H1 (cell line): ENCODE measurements at regions not wholly inside any gene's neighbourhood (a gene's known extent, or its start where the extent isn't known, plus 50 kb on each side); places are given as distances from the start of the nearest gene placed in this dataset.

Experiments
- CTCF ChIA-PET: fragments of 300-600 bp; sonication (Branson Sonifier 250); formaldehyde crosslinking; loops from one replicate; lab custom pipeline; 2021; ENCODE audit not compliant: partially characterized antibody; lab: Charles Lee
- POLR2A ChIA-PET: fragments of 300-600 bp; sonication (Branson Sonifier 250); formaldehyde crosslinking; loops from one replicate; lab custom pipeline; 2021; ENCODE audit warnings: inconsistent platforms; ENCODE audit not compliant: partially characterized antibody; lab: Charles Lee
- DNase-seq, 2 experiments: peaks; one replicate each; pipeline versions ENCODE4 v3.0.0 to v3.0.0-alpha.2; 2010 to 2022; ENCODE audit warnings: low spot score in 2 of 2, low read depth in 1 of 2, mixed read lengths in 1 of 2
- FAIRE-seq: peaks from 2 replicates; lab custom pipeline; 2011; peaks lifted over from hg19 to GRCh38; lab: Jason Lieb, UNC
- H2AFZ ChIP-seq: 2 replicates; pipeline ENCODE4 v1.8.1; 2012; ENCODE audit warnings: low read length, inconsistent platforms
- H2AK5ac ChIP-seq: 2 replicates; pipeline ENCODE4 v1.6.1; 2013; ENCODE audit warnings: low read depth, low read length
- H2BK120ac ChIP-seq: replicated peaks from 2 replicates; pipeline ENCODE3; 2013; ENCODE audit warnings: low read depth, low read length, inconsistent platforms
- H2BK12ac ChIP-seq: 2 replicates; pipeline ENCODE4 v1.6.1; 2013; ENCODE audit warnings: low read depth, low read length
- H2BK15ac ChIP-seq: 2 replicates; pipeline ENCODE4 v1.6.1; 2013; ENCODE audit warnings: low read length
- H2BK20ac ChIP-seq: 2 replicates; pipeline ENCODE4 v1.6.1; 2013; ENCODE audit warnings: low read length
- H2BK5ac ChIP-seq: 2 replicates; pipeline ENCODE4 v1.6.1; 2013; ENCODE audit warnings: low read depth, low read length
- H3K14ac ChIP-seq: 2 replicates; pipeline ENCODE4 v1.6.1; 2013; ENCODE audit warnings: inconsistent platforms; ENCODE audit not compliant: insufficient read length
- H3K18ac ChIP-seq: 2 replicates; pipeline ENCODE4 v1.6.1; 2013; ENCODE audit warnings: low read length; ENCODE audit errors: extremely low read depth
- H3K23ac ChIP-seq: 2 replicates; pipeline ENCODE4 v1.6.1; 2013; ENCODE audit warnings: inconsistent platforms; ENCODE audit not compliant: insufficient read length
- H3K23me2 ChIP-seq: 2 replicates; pipeline ENCODE4 v1.6.1; 2013; ENCODE audit warnings: low read depth, low read length
- H3K27ac ChIP-seq: 2 replicates; pipeline ENCODE4 v1.6.1; 2011; ENCODE audit warnings: low read depth, low read length, inconsistent platforms
- H3K27me3 ChIP-seq, 4 experiments: replicated peaks in 1 of 4; 1 replicate in 1 of 4; 2 replicates in 3 of 4; pipeline versions ENCODE4 v1.6.1 to v1.8.1; 2011 to 2013; ENCODE audit warnings: low read length in 3 of 4, mild to moderate bottlenecking in 3 of 4, inconsistent platforms in 2 of 4, mixed read lengths in 2 of 4, moderate library complexity in 1 of 4; ENCODE audit not compliant: control insufficient read depth in 3 of 4, insufficient read depth in 3 of 4; ENCODE audit errors: extremely low read depth in 1 of 4
- H3K36me3 ChIP-seq, 4 experiments: 2 replicates each; pipeline versions ENCODE4 v1.6.1 to v1.8.1; 2011 to 2013; ENCODE audit warnings: mild to moderate bottlenecking in 4 of 4, low read length in 3 of 4, moderate library complexity in 2 of 4, control low read depth in 1 of 4, inconsistent platforms in 1 of 4; ENCODE audit not compliant: insufficient read depth in 4 of 4, control insufficient read depth in 2 of 4
- H3K4ac ChIP-seq: replicated peaks from 2 replicates; pipeline ENCODE3; 2013; ENCODE audit warnings: low read length, low read depth, mixed read lengths, inconsistent platforms; ENCODE audit not compliant: insufficient read length
- H3K4me1 ChIP-seq, 4 experiments: replicated peaks in 1 of 4; 1 replicate in 1 of 4; 2 replicates in 3 of 4; pipeline versions ENCODE4 v1.6.1 to v1.8.1; 2011 to 2013; ENCODE audit warnings: low read length in 3 of 4, inconsistent platforms in 2 of 4, mixed read lengths in 1 of 4; ENCODE audit not compliant: insufficient read depth in 4 of 4, control insufficient read depth in 3 of 4
- H3K4me2 ChIP-seq, 2 experiments: 2 replicates each; pipeline versions ENCODE4 v1.6.1 to v1.8.1; 2011 to 2013; ENCODE audit warnings: low read depth in 2 of 2, low read length in 2 of 2, control low read depth in 1 of 2, inconsistent platforms in 1 of 2, mild to moderate bottlenecking in 1 of 2; ENCODE audit not compliant: insufficient read depth in 1 of 2
- H3K4me3 ChIP-seq, 4 experiments: fragments of 200-600, 300-600 bp in 1 of 4; sonication (generic), shearing (Covaris generic), sonication (Bioruptor Twin) in 1 of 4; 2 replicates each; pipeline versions ENCODE4 v1.5.1 to v1.8.1; 2011 to 2016; ENCODE audit warnings: low read length in 4 of 4, low read depth in 3 of 4, control low read depth in 2 of 4, inconsistent platforms in 2 of 4, mild to moderate bottlenecking in 2 of 4, mixed read lengths in 1 of 4, moderate library complexity in 1 of 4; ENCODE audit not compliant: insufficient read depth in 2 of 4; ENCODE audit errors: extremely low read depth in 1 of 4
- H3K56ac ChIP-seq: replicated peaks from 2 replicates; pipeline ENCODE3; 2013; ENCODE audit warnings: low read depth, mild to moderate bottlenecking, mixed read lengths, low read length, inconsistent platforms; ENCODE audit not compliant: insufficient read length
- H3K79me1 ChIP-seq: 2 replicates; pipeline ENCODE4 v1.6.1; 2013; ENCODE audit warnings: low read depth, low read length, control low read depth
- H3K79me2 ChIP-seq, 2 experiments: 2 replicates each; pipeline versions ENCODE4 v1.6.1 to v1.8.1; 2012 to 2013; ENCODE audit warnings: low read length in 2 of 2, mild to moderate bottlenecking in 2 of 2, inconsistent platforms in 1 of 2; ENCODE audit not compliant: insufficient read depth in 2 of 2, control insufficient read depth in 1 of 2
- H3K9ac ChIP-seq, 4 experiments: replicated peaks in 1 of 4; 1 replicate in 1 of 4; 2 replicates in 3 of 4; pipeline versions ENCODE4 v1.6.1 to v1.8.1; 2011 to 2013; ENCODE audit warnings: low read depth in 3 of 4, low read length in 3 of 4, control low read depth in 2 of 4, mild to moderate bottlenecking in 2 of 4, moderate library complexity in 2 of 4, inconsistent platforms in 1 of 4; ENCODE audit errors: extremely low read depth in 1 of 4
- H3K9me3 ChIP-seq, 2 experiments: 2 replicates each; pipeline versions ENCODE4 v1.6.1 to v1.8.1; 2012 to 2013; ENCODE audit warnings: mild to moderate bottlenecking in 2 of 2, moderate library complexity in 2 of 2, control low read depth in 1 of 2, inconsistent platforms in 1 of 2, low read depth in 1 of 2, low read length in 1 of 2, mixed read lengths in 1 of 2; ENCODE audit not compliant: insufficient read depth in 2 of 2
- H4K20me1 ChIP-seq, 2 experiments: replicated peaks in 1 of 2; 2 replicates each; pipeline versions ENCODE3 to v1.8.1; 2011 to 2013; ENCODE audit warnings: inconsistent platforms in 2 of 2, low read length in 2 of 2, mild to moderate bottlenecking in 1 of 2; ENCODE audit not compliant: insufficient read depth in 2 of 2, control insufficient read depth in 1 of 2
- H4K5ac ChIP-seq: 2 replicates; pipeline ENCODE4 v1.6.1; 2013; ENCODE audit warnings: low read length, low read depth, mixed read lengths, inconsistent platforms; ENCODE audit not compliant: insufficient read length
- H4K8ac ChIP-seq: 2 replicates; pipeline ENCODE4 v1.8.0; 2013; ENCODE audit warnings: mild to moderate bottlenecking, moderate library complexity, low read length, inconsistent platforms; ENCODE audit not compliant: insufficient read depth; ENCODE audit errors: extremely low read depth
- H4K91ac ChIP-seq: replicated peaks from 2 replicates; pipeline ENCODE3; 2013; ENCODE audit warnings: low read length, mixed read lengths, inconsistent platforms; ENCODE audit not compliant: insufficient read length
- ATF3 ChIP-seq: IDR thresholded peaks from 2 replicates; pipeline ENCODE4 v1.6.1; 2011; ENCODE audit warnings: low read depth, mild to moderate bottlenecking, low read length; ENCODE audit not compliant: insufficient read depth
- BRCA1 ChIP-seq: IDR thresholded peaks from 2 replicates; pipeline ENCODE4 v1.6.1; 2012; ENCODE audit warnings: low read depth, low read length, improper control_type of control experiment
- CBX8 ChIP-seq: fragments of 300-800, 300-1000 bp; sonication (generic); IDR thresholded peaks from 2 replicates; pipeline ENCODE4 v1.7.1; 2016; ENCODE audit warnings: low read depth, low read length, borderline replicate concordance
- GABPA ChIP-seq: IDR thresholded peaks from 2 replicates; pipeline ENCODE4 v1.6.1; 2011; ENCODE audit warnings: mild to moderate bottlenecking, low read length, moderate library complexity, borderline replicate concordance; ENCODE audit not compliant: insufficient read depth
- JUN ChIP-seq: IDR thresholded peaks from 2 replicates; pipeline ENCODE4 v1.6.1; 2011; ENCODE audit warnings: low read depth, mild to moderate bottlenecking, improper control_type of control experiment, low read length
- RBBP5 ChIP-seq: IDR thresholded peaks from 2 replicates; pipeline ENCODE4 v1.7.1; 2012; ENCODE audit warnings: low read depth, mild to moderate bottlenecking, inconsistent platforms, low read length, moderate library complexity, borderline replicate concordance
- SP4 ChIP-seq: IDR thresholded peaks from 2 replicates; pipeline ENCODE4 v1.6.1; 2012; ENCODE audit warnings: low read length, inconsistent platforms
- SUZ12 ChIP-seq: fragments of 200-600 bp; sonication (generic); IDR thresholded peaks from 2 replicates; pipeline ENCODE4 v1.6.1; 2012; ENCODE audit warnings: mild to moderate bottlenecking, inconsistent platforms, low read length, moderate library complexity, mixed read lengths
- YY1 ChIP-seq: IDR thresholded peaks from 2 replicates; pipeline ENCODE4 v1.6.1; 2011; ENCODE audit warnings: low read depth, mild to moderate bottlenecking, low read length
- WGBS, 2 experiments: shearing (Covaris generic) in 1 of 2; methylation state at CpG; one replicate each; pipeline versions ENCODE4 v1.1.6 to v1.1.7; 2013 to 2015; ENCODE audit warnings: low lambda C conversion rate in 2 of 2, mixed read lengths in 2 of 2, inconsistent platforms in 1 of 2, low coverage in 1 of 2, missing lambda C conversion rate in 1 of 2; ENCODE audit not compliant: insufficient replicate concordance in 2 of 2, insufficient coverage in 1 of 2, insufficient read length in 1 of 2; ENCODE audit errors: extremely low coverage in 1 of 2, missing lambda C conversion rate in 1 of 2; 5-methylcytosine and 5-hydroxymethylcytosine counted together
- TF ChIP-seq, protein P1 (sequence below): IDR thresholded peaks from 2 replicates; pipeline ENCODE4 v1.6.1; 2012; ENCODE audit warnings: low read length, inconsistent platforms

- ChIA-PET POLR2A (no interaction called here), CTCF (interaction anchor here (1.0 to 1.2 kb wide), 2 partner anchors 72 to 145 kb away, joined by 3 read pairs; no protein-coding TSS in a partner anchor)
- no peaks in the 10 kb centered on the region for H3K9me3 ChIP-seq
- no peak overlapping the region for H3K4me2 ChIP-seq
- no peak overlapping the region for H2BK120ac ChIP-seq
- H3K14ac ChIP-seq, result no peak overlapping the region
- no peak overlapping the region for H3K23ac ChIP-seq
- no peak overlapping the region for H3K4me3 ChIP-seq
- no peak overlapping the region for H2BK5ac ChIP-seq
- H4K91ac ChIP-seq, result no peak overlapping the region
- no peak overlapping the region for H3K56ac ChIP-seq
- H2BK12ac ChIP-seq, result no peak overlapping the region
- no peak for TF ChIP-seq RBBP5
- TF ChIP-seq SP4, result no peak
- TF ChIP-seq GABPA, result no peak
- TF ChIP-seq JUN, result no peak
- no peak for TF ChIP-seq ATF3
- no peak for TF ChIP-seq SUZ12
- TF ChIP-seq, protein P1, sequence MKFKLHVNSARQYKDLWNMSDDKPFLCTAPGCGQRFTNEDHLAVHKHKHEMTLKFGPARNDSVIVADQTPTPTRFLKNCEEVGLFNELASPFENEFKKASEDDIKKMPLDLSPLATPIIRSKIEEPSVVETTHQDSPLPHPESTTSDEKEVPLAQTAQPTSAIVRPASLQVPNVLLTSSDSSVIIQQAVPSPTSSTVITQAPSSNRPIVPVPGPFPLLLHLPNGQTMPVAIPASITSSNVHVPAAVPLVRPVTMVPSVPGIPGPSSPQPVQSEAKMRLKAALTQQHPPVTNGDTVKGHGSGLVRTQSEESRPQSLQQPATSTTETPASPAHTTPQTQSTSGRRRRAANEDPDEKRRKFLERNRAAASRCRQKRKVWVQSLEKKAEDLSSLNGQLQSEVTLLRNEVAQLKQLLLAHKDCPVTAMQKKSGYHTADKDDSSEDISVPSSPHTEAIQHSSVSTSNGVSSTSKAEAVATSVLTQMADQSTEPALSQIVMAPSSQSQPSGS, result no peak
- TF ChIP-seq BRCA1, result no peak
- TF ChIP-seq CBX8, result no peak
- no peak for TF ChIP-seq YY1
- H4K5ac ChIP-seq, result no peak overlapping the region
- H4K8ac ChIP-seq, result no peak overlapping the region
- no peak overlapping the region for H2BK15ac ChIP-seq
- no peaks in the 10 kb centered on the region for H3K79me2 ChIP-seq
- H3K9ac ChIP-seq, result no peak overlapping the region
- H3K27ac ChIP-seq, result no peak overlapping the region
- no peak overlapping the region for H3K18ac ChIP-seq
- DNase-seq (no peak), FAIRE-seq (no peak)
- H3K4ac ChIP-seq, result no peak overlapping the region
- 0 out of 7 replicates have a peak, but pooled peaks cover 0 to 2% (median 0%) of the 10 kb centered on the region in 4 experiments for H3K4me1 ChIP-seq
- H4K20me1 ChIP-seq, result no peaks in the 10 kb centered on the region
- H3K79me1 ChIP-seq, result no peaks in the 10 kb centered on the region
- WGBS, 2 experiments, result 85% methylated on average over 4 of the region's 4 CpGs; no CpG with 5 or more reads in 1 of the 2 experiments
- no peaks in the 10 kb centered on the region for H3K27me3 ChIP-seq
- H3K36me3 ChIP-seq, result no peaks in the 10 kb centered on the region
- H2AFZ ChIP-seq, result no peak overlapping the region
- no peak overlapping the region for H2AK5ac ChIP-seq
- no peak overlapping the region for H2BK20ac ChIP-seq
- no peaks in the 10 kb centered on the region for H3K23me2 ChIP-seq
Observed at GRCh38 chrX:74179499-74179898, 124.5 kb upstream of the ZCCHC13 start.
